DOHH2 (cell line): ENCODE measurements at regions not wholly inside any gene's neighbourhood (a gene's known extent, or its start where the extent isn't known, plus 50 kb on each side); places are given as distances from the start of the nearest gene placed in this dataset.
"Not testable (repeated sequence)": the region's sequence is repeated elsewhere in the genome, so short reads cannot be mapped to it uniquely, and the experiment has no call there.

ENCODE experiments used
- H3F3A ChIP-seq: fragments of 200-600 bp; sonication (generic), shearing (Covaris generic); 2 replicates; pipeline ENCODE4 v1.6.0; 2016; ENCODE audit warnings: antibody characterized with exemption, mild to moderate bottlenecking; ENCODE audit not compliant: control insufficient read depth, insufficient read depth
- H3K27ac ChIP-seq: fragments of 200-600 bp; sonication (generic); 2 replicates; pipeline ENCODE4 v1.5.1; 2014; ENCODE audit warnings: low read depth, mild to moderate bottlenecking, low read length, moderate library complexity
- H3K27me3 ChIP-seq: fragments of 200-600 bp; sonication (generic); 2 replicates; pipeline ENCODE4 v1.6.1; 2014; ENCODE audit warnings: mild to moderate bottlenecking, low read length, mixed read lengths; ENCODE audit not compliant: control insufficient read depth
- H3K36me3 ChIP-seq: fragments of 200-600 bp; sonication (generic); 2 replicates; pipeline ENCODE4 v1.6.1; 2014; ENCODE audit warnings: mild to moderate bottlenecking, low read length, moderate library complexity, mixed read lengths; ENCODE audit not compliant: control insufficient read depth
- H3K4me1 ChIP-seq: fragments of 200-600 bp; sonication (generic); 2 replicates; pipeline ENCODE4 v1.6.1; 2014; ENCODE audit warnings: mild to moderate bottlenecking, low read length, mixed read lengths; ENCODE audit not compliant: control insufficient read depth
- H3K4me2 ChIP-seq: fragments of 200-600 bp; sonication (generic); 2 replicates; pipeline ENCODE4 v1.6.0; 2014; ENCODE audit warnings: mild to moderate bottlenecking, low read length, moderate library complexity
- H3K4me3 ChIP-seq: fragments of 200-600 bp; sonication (generic); 2 replicates; pipeline ENCODE4 v1.5.1; 2014; ENCODE audit warnings: mild to moderate bottlenecking, low read length, mixed read lengths
- H3K79me2 ChIP-seq: fragments of 200-600 bp; sonication (generic); 2 replicates; pipeline ENCODE4 v1.6.1; 2014; ENCODE audit warnings: mild to moderate bottlenecking, low read length, mixed read lengths; ENCODE audit not compliant: control insufficient read depth
- H3K9me2 ChIP-seq: fragments of 200-600 bp; sonication (generic); replicated peaks from 2 replicates; pipeline ENCODE4 v1.6.1; 2014; ENCODE audit warnings: mild to moderate bottlenecking, low read length, mixed read lengths; ENCODE audit not compliant: control insufficient read depth
- H3K9me3 ChIP-seq: fragments of 200-600 bp; sonication (generic); 2 replicates; pipeline ENCODE4 v1.6.1; 2014; ENCODE audit warnings: antibody characterized with exemption, low read length, mixed read lengths; ENCODE audit not compliant: control insufficient read depth, insufficient read depth
- H4K20me1 ChIP-seq: fragments of 200-600 bp; sonication (generic); 2 replicates; pipeline ENCODE4 v1.6.0; 2014; ENCODE audit warnings: low read depth, mild to moderate bottlenecking, antibody characterized with exemption, low read length, moderate library complexity; ENCODE audit not compliant: control insufficient read depth, insufficient read depth
- EZH2phosphoT487 ChIP-seq: fragments of 200-600 bp; sonication (generic); IDR thresholded peaks from 2 replicates; pipeline ENCODE4 v1.6.1; 2017; ENCODE audit warnings: borderline replicate concordance, mild to moderate bottlenecking, antibody characterized with exemption, low read length, moderate library complexity, mixed read lengths
- TF ChIP-seq, protein P1 (sequence below): fragments of 200-600 bp; sonication (generic); IDR thresholded peaks from one replicate; pipeline ENCODE4 v1.5.1; 2014; ENCODE audit warnings: antibody characterized with exemption, mild to moderate bottlenecking, low read depth, low read length; ENCODE audit not compliant: poor library complexity, severe bottlenecking

- Histone ChIP-seq H4K20me1 (no peaks in the 10 kb centered on the region), H3K9me3 (peaks cover 17% of the 10 kb centered on the region), H3K36me3 (no peaks in the 10 kb centered on the region), H3K27me3 (no peaks in the 10 kb centered on the region), H3F3A (no peaks in the 10 kb centered on the region), H3K4me2 (no peak overlapping the region), H3K27ac (no peak overlapping the region), H3K79me2 (no peaks in the 10 kb centered on the region), H3K4me1 (no peaks in the 10 kb centered on the region), H3K4me3 (no peak overlapping the region), H3K9me2 (no peaks in the 10 kb centered on the region)
- TF ChIP-seq, protein P1, sequence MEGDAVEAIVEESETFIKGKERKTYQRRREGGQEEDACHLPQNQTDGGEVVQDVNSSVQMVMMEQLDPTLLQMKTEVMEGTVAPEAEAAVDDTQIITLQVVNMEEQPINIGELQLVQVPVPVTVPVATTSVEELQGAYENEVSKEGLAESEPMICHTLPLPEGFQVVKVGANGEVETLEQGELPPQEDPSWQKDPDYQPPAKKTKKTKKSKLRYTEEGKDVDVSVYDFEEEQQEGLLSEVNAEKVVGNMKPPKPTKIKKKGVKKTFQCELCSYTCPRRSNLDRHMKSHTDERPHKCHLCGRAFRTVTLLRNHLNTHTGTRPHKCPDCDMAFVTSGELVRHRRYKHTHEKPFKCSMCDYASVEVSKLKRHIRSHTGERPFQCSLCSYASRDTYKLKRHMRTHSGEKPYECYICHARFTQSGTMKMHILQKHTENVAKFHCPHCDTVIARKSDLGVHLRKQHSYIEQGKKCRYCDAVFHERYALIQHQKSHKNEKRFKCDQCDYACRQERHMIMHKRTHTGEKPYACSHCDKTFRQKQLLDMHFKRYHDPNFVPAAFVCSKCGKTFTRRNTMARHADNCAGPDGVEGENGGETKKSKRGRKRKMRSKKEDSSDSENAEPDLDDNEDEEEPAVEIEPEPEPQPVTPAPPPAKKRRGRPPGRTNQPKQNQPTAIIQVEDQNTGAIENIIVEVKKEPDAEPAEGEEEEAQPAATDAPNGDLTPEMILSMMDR = no peak
- TF ChIP-seq EZH2phosphoT487 = no peak
These were observed 107.4 kb upstream of the CBLB start for GRCh38 chr3:105976196-105976595.

DNA sequence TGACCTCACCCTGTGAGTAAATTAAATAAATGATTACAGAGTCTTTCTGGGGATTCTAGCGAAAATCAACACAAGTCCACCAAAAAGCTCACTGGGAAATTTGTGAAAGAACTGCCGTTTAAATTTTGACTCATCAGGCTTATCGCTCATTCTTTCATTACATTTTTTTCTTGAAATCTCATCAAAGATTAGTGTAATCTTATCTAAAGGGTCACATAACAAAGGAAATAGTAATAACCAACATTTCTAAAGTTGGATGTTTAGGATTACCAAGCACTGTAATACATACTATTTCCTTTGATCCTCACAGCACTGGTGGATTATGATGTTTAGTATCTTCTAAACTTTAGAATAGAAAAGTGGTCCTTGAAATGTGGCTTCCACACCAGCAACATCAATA, 111.1 kb upstream of the CBLB start:
- Histone ChIP-seq H3K4me2 (no peak overlapping the region), H3K79me2 (no peaks in the 10 kb centered on the region), H3K27me3 (no peaks in the 10 kb centered on the region), H3K36me3 (no peaks in the 10 kb centered on the region), H3K9me3 (0 out of 2 replicates have a peak, but pooled peaks cover 6% of the 10 kb centered on the region), H4K20me1 (no peaks in the 10 kb centered on the region), H3K27ac (no peak overlapping the region), H3F3A (no peaks in the 10 kb centered on the region), H3K4me3 (no peak overlapping the region), H3K4me1 (no peaks in the 10 kb centered on the region), H3K9me2 (no peaks in the 10 kb centered on the region)
- TF ChIP-seq, protein P1 = no peak
- no peak for TF ChIP-seq EZH2phosphoT487

DNA sequence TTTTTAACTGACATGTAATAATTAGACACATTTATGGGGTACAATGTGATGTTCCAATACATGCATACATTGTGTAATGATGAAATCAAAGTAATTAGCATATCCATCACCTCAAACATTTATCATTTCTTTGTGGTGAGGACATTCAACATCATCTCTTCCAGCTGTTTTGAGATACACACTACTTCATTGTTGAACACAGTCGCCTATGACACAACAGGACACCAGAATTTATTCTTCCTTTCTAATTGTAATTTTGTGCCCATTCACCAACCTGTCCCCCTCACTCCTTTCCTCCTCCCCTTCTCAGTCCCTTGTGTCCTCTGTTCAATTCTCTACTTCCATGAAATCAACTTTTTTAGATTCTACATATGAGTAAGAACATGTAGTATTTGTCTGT, 113.4 kb upstream of the CBLB start:
- Histone ChIP-seq H4K20me1 (no peaks in the 10 kb centered on the region), H3K4me2 (no peak overlapping the region), H3K4me1 (no peaks in the 10 kb centered on the region), H3K27me3 (no peaks in the 10 kb centered on the region), H3K79me2 (no peaks in the 10 kb centered on the region), H3K27ac (no peak overlapping the region), H3K9me2 (no peaks in the 10 kb centered on the region), H3K4me3 (no peak overlapping the region), H3K36me3 (no peaks in the 10 kb centered on the region), H3K9me3 (0 out of 2 replicates have a peak, but pooled peaks cover 6% of the 10 kb centered on the region), H3F3A (no peaks in the 10 kb centered on the region)
- TF ChIP-seq, protein P1 = no peak
- TF ChIP-seq EZH2phosphoT487 = no peak

DNA sequence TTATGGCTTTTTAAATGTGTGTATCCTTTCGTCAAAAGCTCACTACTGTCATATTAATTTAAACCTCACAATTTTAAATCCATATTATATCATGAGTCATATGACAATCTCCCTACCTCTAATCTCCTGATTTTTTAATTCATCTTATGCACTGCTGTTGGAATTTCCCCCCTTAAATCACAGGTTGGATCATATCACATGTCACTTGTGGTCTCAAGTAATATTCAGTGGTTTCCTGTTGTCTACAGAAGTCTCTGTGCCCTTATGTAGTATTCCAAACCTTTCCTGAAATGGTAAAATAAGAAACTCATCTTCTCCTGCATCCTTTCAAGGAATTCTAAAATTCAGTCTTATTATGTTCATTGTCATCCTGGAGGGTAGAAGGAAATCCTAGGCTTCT, 116.0 kb upstream of the CBLB start:
- no peak overlapping the region for H3K4me3 ChIP-seq
- no peaks in the 10 kb centered on the region for H3K4me1 ChIP-seq
- H3F3A ChIP-seq = no peaks in the 10 kb centered on the region
- H3K79me2 ChIP-seq = no peaks in the 10 kb centered on the region
- no peaks in the 10 kb centered on the region for H4K20me1 ChIP-seq
- no peak overlapping the region for H3K27ac ChIP-seq
- H3K9me2 ChIP-seq = no peaks in the 10 kb centered on the region
- H3K36me3 ChIP-seq = no peaks in the 10 kb centered on the region
- TF ChIP-seq, protein P1 = no peak
- TF ChIP-seq EZH2phosphoT487 = no peak
- no peaks in the 10 kb centered on the region for H3K27me3 ChIP-seq
- 0 out of 2 replicates have a peak, but pooled peaks cover 6% of the 10 kb centered on the region for H3K9me3 ChIP-seq
- no peak overlapping the region for H3K4me2 ChIP-seq

GRCh38 chr3:105986343-105986742, 117.5 kb upstream of the CBLB start:
- not testable (repeated sequence) for H3K27me3 ChIP-seq, H3K79me2 ChIP-seq, H4K20me1 ChIP-seq, H3K27ac ChIP-seq, H3K4me2 ChIP-seq, H3K4me3 ChIP-seq, H3K36me3 ChIP-seq, H3K9me2 ChIP-seq, H3K9me3 ChIP-seq, H3K4me1 ChIP-seq, H3F3A ChIP-seq
